ENCODE measurements at regions not wholly inside any gene's neighbourhood (a gene's known extent, or its start where the extent isn't known, plus 50 kb on each side); places are given as distances from the start of the nearest gene placed in this dataset.

DNA sequence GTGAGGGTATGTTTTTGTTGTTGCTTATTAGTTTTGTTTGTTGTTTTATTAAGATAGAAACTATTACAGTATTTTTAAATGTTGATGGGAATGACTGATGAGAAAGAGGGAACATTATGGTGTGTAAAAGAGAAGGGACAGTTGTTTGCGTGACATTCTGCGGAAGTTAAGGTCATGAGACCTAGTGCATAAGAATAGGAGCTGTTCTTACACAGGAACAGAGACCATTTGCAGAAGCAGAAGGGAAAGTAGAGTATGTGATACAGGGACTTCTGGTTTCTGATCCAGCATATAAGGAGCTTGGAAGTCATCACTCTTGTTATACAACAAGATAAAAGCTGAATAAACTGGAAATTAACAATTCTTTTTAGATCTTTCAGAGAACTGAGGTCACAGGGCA is 299.2 kb upstream of the API5 start:
- Histone ChIP-seq H3K4me3 (replicated peaks; ENCODE audit: insufficient read depth, low read length) (no peak overlapping the region), H3K27ac (replicated peaks) (no peak overlapping the region), H3K27me3 (ENCODE audit: insufficient read depth, poor library complexity, severe bottlenecking) (no peaks in the 10 kb centered on the region)
- DNase-seq (ENCODE audit: low read depth in 1 of 2, low spot score in 1 of 2) = no peak
- TF ChIP-seq CTCF (IDR thresholded peaks at IDR 0.05; ENCODE audit: insufficient read depth, low read length) = no peak
- no peak for TF ChIP-seq SPI1 (IDR thresholded peaks at IDR 0.05; ENCODE audit: borderline replicate concordance, low read depth)
- no peak for TF ChIP-seq GABPA (IDR thresholded peaks at IDR 0.05; ENCODE audit: low read depth)
- TF ChIP-seq REST (IDR thresholded peaks at IDR 0.05; ENCODE audit: insufficient replicate concordance, low read depth) = no peak

- H3K27me3 ChIP-seq (ENCODE audit: insufficient read depth, poor library complexity, severe bottlenecking) = no peaks in the 10 kb centered on the region
- no peak overlapping the region for H3K27ac ChIP-seq (replicated peaks)
- DNase-seq (ENCODE audit: low read depth in 1 of 2, low spot score in 1 of 2) = peak in 1 of 2 experiments; percentile 10
- TF ChIP-seq POLR2AphosphoS5 (IDR thresholded peaks at IDR 0.05; ENCODE audit: low read depth) (no peak), SPI1 (IDR thresholded peaks at IDR 0.05; ENCODE audit: borderline replicate concordance, low read depth) (peak; percentile 47; the same call in 1 of the 2 replicates), GABPA (IDR thresholded peaks at IDR 0.05; ENCODE audit: low read depth) (no peak), CTCF (IDR thresholded peaks at IDR 0.05; ENCODE audit: insufficient read depth, low read length) (peak; percentile 29)
- H3K4me3 ChIP-seq (replicated peaks; ENCODE audit: insufficient read depth, low read length) = no peak overlapping the region
These were observed 290.3 kb upstream of the API5 start for GRCh38 chr11:43021466-43021865.

DNA sequence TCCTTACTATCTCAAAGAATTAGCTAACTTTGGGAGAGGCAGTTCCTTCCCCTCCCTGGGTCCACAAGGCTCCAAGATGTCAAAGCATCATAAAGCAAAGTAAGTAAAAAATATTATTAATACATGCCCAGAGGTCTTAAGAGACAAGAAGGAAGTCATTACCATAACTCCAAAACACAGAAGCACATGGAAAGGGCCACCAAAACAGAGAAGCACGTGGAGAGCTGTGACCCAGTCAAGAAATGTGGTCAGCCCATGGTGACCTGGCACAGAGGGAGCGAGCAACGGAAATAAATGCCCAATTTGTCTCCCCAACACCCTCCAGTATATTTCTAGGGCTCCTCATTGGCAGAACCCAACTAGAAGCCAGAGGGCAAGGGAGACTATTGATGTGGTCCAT is 277.5 kb upstream of the API5 start:
- H3K27ac ChIP-seq (replicated peaks) = no peak overlapping the region
- no peak overlapping the region for H3K4me3 ChIP-seq (replicated peaks; ENCODE audit: insufficient read depth, low read length)
- DNase-seq (ENCODE audit: low read depth in 1 of 2, low spot score in 1 of 2) = no peak
- no peak for TF ChIP-seq CTCF (IDR thresholded peaks at IDR 0.05; ENCODE audit: insufficient read depth, low read length)
- TF ChIP-seq SPI1 (IDR thresholded peaks at IDR 0.05; ENCODE audit: borderline replicate concordance, low read depth) = no peak
- TF ChIP-seq GABPA (IDR thresholded peaks at IDR 0.05; ENCODE audit: low read depth) = no peak
- no peak for TF ChIP-seq REST (IDR thresholded peaks at IDR 0.05; ENCODE audit: insufficient replicate concordance, low read depth)
- no peak for TF ChIP-seq POLR2AphosphoS5 (IDR thresholded peaks at IDR 0.05; ENCODE audit: low read depth)
- no peaks in the 10 kb centered on the region for H3K27me3 ChIP-seq (ENCODE audit: insufficient read depth, poor library complexity, severe bottlenecking)

DNA sequence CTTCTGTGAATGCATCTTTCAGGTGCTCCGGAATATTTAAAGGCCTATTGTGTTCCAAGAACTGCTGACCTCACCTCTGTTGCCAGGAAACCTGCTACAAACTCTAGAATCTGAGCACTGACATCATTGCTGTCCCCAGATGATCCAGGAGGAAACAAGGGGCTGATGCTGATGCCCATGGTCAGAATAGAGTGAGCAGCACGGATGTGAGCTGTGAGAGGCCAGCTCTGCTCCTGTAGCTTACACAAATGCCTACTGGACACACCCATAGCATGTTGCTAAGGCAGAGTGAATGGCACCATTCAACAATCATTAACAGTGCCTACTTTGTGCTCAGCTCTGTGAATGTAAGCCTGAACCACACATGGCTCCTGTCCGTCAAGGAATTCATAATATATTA is 276.7 kb upstream of the API5 start:
- Histone ChIP-seq H3K27ac (replicated peaks) (no peak overlapping the region), H3K4me3 (replicated peaks; ENCODE audit: insufficient read depth, low read length) (no peak overlapping the region), H3K27me3 (ENCODE audit: insufficient read depth, poor library complexity, severe bottlenecking) (no peaks in the 10 kb centered on the region)
- TF ChIP-seq SPI1 (IDR thresholded peaks at IDR 0.05; ENCODE audit: borderline replicate concordance, low read depth) (no peak), GABPA (IDR thresholded peaks at IDR 0.05; ENCODE audit: low read depth) (no peak), POLR2AphosphoS5 (IDR thresholded peaks at IDR 0.05; ENCODE audit: low read depth) (no peak), CTCF (IDR thresholded peaks at IDR 0.05; ENCODE audit: insufficient read depth, low read length) (no peak), REST (IDR thresholded peaks at IDR 0.05; ENCODE audit: insufficient replicate concordance, low read depth) (no peak)
- no peak for DNase-seq (ENCODE audit: low read depth in 1 of 2, low spot score in 1 of 2)
